Activated CD8-positive, alpha-beta memory T cell treated with anti-CD3 and anti-CD28 coated beads for 36 hours (primary cell): ENCODE measurements at regions not wholly inside any gene's neighbourhood (a gene's known extent, or its start where the extent isn't known, plus 50 kb on each side); places are given as distances from the start of the nearest gene placed in this dataset.

Source experiments
- CTCF ChIA-PET: fragments of 350-600 bp; sonication (Branson Sonifier 250); formaldehyde crosslinking; loops from one replicate; lab custom pipeline; 2021; ENCODE audit warnings: antibody characterized with exemption; lab: Charles Lee
- POLR2A ChIA-PET: fragments of 350-600 bp; sonication (Branson Sonifier 250); formaldehyde crosslinking; loops from one replicate; lab custom pipeline; 2021; ENCODE audit warnings: antibody characterized with exemption; lab: Charles Lee

DNA sequence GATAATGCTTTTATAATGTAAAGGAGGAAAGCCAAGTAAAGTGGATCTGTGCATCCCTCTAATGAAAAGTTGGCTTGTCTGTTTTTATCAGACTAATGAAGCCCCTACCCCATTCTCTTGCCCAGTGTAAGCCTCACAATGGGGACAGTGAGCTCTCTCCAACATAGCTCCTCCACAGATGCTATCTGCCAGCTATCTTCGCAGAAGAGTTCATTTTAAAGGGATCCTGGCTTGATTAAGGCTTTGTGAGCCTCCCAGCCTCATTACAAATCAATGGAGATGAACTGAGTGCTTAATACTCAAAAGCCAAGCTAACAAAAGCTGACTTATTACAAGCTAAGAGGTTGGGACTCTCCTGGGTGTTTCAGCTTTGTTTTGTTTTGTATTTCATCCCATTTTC lies 514.7 kb downstream of the NUF2 start:
- CTCF ChIA-PET = no interaction called here
- POLR2A ChIA-PET = no interaction called here

DNA sequence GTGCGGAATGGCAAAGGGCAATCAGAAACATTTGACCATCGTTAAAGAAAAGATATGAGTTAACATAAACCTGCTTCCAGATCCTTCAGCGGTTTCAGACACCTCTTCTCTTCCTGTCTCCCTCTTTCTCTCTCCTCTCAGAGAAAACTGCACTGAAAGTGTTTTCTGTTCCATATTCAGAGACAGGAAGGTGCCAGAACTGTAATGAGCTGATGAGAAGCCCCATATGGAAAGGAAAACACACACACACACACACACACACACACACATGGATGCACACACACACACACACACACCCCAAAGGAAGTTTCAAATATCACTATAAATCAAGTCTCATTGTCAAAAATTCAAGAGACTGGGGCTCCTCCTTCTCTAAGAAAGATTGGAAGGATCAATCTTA lies 515.5 kb downstream of the NUF2 start:
- POLR2A ChIA-PET = no interaction called here
- CTCF ChIA-PET = no interaction called here

DNA sequence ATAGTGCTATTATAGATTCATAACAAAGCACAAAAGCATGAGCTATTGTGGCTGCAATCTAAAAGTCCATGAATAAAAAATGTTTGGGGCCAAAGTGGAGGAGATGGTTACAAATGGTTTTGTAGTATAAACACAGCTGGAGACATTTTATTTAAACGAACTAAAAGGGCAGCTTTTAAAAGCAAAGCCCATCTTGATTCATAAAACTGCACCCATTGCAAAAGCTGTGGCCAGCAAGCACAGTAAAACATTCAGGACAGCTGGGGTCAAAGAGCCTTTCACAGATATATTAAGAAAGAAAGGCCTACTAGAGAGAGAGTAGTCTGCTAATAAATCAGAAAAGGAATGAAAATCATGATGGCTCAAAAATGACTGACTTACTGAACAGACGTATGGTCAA lies 520.8 kb downstream of the NUF2 start:
- ChIA-PET CTCF (no interaction called here), POLR2A (no interaction called here)

DNA sequence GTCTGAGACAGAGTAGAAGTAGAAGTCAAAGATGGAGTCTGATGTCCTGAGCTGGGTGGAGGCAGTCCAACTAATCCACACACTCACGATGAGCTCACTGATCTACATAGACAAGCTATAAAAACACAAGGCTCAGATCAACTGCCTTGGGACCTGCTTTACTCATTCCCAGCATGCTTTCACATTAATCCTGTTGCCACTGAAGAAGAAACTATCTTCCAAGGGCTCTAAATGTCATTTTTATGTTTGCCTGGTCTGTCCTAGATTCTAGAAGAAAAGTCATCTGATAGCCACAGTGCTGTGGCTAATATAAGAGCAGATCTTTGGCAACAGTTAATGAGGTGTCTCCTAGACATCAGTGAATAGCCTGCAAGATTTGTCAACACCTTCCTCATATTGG lies 522.7 kb downstream of the NUF2 start:
- ChIA-PET POLR2A (no interaction called here), CTCF (no interaction called here)

DNA sequence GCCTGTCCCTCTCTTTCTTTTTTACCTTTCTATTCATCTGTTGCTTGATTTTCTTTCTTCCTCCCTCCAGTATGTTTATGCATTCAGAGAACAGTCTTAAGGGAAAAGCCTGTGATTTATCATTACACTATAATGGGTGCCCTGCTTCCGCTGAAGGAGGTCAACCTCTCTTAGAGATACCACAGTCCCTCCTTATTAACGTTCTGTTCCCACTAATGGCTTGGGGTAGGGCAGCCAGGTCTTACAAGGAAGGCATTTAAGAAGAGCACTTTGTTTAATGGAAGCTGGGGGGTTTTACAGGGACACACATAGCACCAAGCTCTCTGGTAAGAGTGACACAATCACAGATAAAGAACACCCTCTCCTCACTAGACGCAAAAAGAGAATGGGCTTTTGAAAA lies 523.5 kb downstream of the NUF2 start:
- ChIA-PET CTCF (no interaction called here), POLR2A (no interaction called here)

DNA sequence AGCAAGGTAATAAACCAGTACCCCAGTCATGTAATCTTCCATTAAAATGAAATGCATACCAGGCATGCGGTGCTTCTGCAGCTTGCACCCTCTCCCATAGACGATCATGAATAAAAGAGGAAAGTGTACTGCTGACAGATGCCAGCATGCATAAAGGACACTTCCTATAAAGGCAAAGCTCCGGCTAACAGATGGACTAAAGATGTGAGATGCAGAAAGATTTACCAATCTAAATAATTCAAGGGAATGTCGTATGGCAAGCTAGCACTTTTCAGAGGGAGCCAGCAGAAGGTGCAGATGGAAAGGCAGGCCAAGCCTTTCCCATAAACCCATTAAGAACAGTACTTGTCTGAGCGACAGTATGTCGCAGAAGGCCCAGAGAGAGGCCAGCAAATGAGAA lies 542.0 kb downstream of the NUF2 start:
- POLR2A ChIA-PET = no interaction called here
- CTCF ChIA-PET = no interaction called here

DNA sequence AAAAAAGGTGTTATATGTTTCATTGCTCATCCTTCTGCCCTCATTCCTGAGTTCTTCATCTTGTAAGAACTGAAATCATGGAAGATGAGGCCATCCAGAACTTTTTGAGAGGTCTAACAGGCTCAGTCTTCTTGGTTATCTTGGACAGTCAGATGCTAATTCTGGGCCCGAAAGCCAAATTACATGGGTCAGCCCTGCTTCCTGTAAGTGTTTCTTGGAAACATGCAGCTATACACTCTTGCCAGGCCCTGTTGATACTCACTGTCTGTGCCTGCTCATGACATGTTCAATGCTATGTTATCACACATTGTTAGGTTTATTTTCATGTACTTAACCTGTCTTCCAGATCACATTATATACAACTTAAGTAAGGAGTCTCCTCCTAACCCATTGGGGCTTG lies 542.5 kb downstream of the NUF2 start:
- CTCF ChIA-PET = no interaction called here
- POLR2A ChIA-PET = no interaction called here

DNA sequence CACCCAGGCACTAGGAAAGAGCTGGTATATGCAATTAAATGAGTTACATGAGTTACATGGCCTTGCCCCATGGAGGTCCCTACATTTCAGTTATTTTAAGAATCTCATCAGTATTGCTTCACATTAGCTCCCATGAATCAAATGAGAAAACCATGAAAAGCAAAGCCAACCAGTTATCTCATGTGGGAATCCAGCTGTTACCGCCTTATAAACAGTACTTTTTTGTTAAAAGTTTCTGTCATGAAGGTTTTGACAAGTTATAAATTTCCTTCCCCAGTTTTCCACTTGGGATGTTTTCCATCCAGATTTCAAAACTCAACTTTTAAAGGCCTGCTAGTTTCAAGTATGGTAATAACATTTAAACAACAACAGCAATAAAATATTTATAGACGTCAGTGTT lies 544.8 kb downstream of the NUF2 start:
- CTCF ChIA-PET = no interaction called here
- POLR2A ChIA-PET = no interaction called here

DNA sequence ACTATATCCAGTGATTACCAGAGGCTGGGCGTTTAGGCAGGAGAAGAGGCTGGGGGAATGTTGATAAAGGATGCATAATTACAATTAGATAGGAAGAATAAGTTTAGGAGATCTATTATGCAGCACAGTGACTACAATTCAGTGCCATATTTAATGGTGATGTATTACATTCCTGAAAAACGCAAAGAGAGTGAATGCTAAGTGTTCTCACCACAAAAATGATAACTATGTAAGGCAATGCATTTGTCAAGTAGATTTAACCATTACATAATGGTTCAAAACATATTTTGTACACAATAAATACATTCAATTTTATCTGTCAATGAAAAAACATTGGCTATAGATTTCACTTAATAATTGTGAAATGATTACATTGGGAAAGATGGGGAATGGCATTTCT lies 548.9 kb downstream of the NUF2 start:
- ChIA-PET CTCF (no interaction called here), POLR2A (no interaction called here)

DNA sequence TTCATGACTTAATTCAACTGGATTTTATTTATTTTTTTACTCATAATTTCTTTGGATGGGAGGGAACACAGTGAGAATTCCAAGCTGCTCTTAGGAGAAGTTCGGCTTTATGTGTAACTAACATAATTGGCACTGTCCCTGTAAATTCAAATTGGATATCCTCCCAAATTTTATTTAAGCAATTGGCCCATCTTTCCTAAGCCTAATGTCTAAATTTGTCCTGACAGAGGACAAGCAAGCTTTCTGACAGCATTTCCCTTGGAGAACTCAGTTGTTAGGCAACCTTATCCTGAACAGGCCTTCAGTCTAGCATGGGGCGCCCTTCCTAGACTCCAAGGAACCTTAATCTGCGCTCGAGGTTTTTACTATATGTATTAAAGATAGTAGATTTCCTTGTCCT lies 550.3 kb downstream of the NUF2 start:
- ChIA-PET POLR2A (no interaction called here), CTCF (no interaction called here)

DNA sequence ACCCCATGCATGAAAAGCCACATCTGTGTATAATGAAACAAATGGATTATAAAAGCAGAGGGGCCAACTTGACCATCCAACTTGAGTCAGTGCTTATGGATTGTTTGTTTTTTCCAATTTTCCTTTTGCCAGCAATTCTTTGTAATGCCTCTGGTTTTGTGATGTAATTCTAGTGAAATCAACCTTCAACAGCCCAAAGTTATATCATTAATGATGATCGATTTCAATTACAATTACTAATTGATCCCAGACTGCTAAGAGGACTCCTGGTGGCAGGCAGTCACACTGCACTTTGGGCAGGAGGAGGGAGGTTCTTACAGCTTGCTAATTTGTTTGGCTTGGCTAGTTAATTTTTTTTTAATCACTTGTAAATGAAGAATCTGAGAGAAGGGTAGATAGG lies 552.3 kb downstream of the NUF2 start:
- POLR2A ChIA-PET = no interaction called here
- CTCF ChIA-PET = no interaction called here

DNA sequence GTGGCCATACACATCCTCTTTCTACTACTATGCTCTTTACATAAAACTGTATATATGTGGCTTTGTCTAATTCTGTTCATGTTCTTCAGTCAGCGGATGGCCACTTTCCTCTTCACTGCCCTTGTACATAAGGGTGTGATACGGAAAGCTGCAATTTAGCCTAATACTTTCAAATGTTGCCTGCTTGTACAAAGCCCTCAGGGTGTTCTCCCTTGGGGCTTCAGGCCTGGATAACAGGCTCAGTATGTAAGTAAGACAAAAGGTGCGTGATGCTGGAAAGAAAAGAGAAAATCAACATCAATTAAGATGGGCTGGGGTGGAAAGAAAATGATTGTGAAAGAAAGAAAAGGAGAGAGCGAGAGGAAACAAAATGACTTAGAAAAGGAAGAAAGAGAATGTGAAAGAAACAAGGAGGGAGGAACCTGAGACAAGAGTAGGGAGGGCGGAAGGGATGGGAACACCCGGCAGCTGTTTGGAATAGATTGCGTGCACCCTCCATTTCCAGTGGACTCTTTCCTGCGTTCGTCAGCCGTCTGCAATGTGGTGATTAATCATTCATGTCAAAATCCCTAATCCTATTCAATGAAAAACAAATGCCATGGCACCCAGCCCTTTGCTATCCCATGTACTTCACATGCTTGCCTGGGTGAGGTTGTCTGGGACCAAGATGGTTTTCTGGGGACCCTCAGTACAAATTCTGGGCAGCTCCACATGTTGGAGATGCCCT lies 553.6 kb downstream of the NUF2 start:
- POLR2A ChIA-PET = no interaction called here

DNA sequence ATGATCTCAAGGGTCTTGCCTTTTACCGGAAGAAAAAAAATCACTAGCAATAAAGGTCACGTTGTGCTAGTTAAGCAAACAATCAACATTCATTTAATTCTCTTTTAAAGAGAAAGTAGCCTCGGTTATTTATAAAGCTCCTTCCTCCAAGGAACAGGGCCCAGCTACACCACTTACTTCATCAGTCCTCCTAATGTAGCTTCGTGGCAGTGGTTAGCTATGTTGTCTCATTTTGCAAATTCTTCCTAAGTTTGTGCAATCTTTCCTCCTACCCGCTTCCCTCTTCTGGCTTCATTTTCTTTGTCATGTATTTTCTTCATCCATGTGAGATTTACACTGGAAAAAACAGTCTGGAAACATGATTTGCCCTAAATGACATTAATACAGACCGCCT lies 554.2 kb downstream of the NUF2 start:
- CTCF ChIA-PET = no interaction called here
- POLR2A ChIA-PET = no interaction called here

More for the DNA sequence above, 553.6 kb downstream of the NUF2 start:
- CTCF ChIA-PET = no interaction called here

DNA sequence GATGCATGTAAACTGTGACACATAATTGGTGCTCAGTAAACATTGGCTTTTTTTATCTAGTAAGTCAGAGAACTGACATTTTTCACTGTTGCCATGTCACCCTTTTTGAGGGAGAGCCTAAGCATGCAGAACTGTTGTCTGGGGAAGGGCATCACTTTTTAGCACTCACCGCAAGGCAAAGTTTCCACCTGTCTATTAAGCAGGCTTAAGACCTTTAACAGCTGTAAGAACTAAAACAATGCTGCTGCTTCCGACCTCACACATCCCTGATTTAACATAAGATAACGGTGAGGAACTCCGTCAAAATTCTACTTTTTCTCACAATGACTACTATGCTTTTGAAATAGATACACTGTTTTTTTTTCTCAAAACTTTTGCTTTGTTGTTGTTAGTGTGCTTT lies 554.8 kb downstream of the NUF2 start:
- CTCF ChIA-PET = no interaction called here
- POLR2A ChIA-PET = no interaction called here

DNA sequence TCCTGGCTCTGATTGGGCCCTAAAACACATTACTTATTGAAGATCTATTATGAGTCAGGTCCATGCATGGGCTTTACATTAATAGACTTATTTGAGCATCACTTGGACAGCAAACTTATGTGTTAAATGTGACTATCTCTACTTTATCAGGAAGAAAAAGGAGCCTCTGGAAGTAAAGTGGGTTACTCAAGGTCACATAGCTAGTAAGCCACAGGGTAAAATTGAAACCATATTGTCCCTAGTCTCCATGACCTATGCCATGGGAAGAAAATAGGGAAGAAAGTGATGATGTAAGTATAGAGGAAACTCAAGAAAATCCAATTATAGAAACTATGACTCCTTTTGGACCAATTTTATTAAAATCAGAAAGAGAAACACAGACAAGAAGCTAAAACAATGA lies 555.3 kb downstream of the NUF2 start:
- ChIA-PET CTCF (no interaction called here), POLR2A (no interaction called here)

DNA sequence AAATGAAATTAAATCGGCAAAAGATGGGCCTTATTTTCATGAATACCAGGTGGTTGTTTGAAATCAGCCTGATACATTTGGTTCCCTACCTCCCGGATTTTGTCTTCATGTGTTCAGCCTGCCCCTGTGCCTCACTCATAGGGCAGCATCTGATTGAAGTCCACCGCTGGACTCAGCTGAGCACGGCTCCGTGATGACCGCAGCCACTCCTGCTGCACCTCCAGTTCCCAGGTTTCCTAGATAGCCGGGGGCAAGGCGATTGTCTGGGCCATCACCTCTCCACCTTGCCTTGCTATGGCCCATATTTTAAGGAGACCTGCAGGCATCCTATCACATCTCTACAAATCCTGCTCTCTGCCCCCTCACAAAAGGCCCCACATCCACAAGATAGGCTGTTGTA lies 563.8 kb downstream of the NUF2 start:
- POLR2A ChIA-PET = no interaction called here

DNA sequence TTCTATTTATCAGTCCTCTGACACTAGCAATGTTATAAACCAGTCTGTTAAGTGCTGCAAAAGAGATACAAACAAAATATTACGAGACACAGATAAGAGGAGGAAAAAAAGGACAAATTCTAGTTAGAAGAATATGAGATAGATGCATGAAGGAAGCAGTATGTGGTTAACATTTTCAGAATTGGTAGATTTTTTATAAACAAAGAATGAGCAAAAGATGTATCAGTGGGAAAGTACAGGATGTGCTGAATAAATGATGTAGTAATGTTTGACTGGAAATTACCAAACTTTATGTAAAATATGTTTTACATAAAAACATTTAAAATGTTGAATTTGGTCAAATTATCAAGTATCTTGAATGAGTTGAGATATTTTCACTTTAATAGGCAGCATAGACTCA lies 574.2 kb downstream of the NUF2 start:
- CTCF ChIA-PET = no interaction called here
- POLR2A ChIA-PET = no interaction called here

More for the DNA sequence above, 563.8 kb downstream of the NUF2 start:
- CTCF ChIA-PET = no interaction called here

DNA sequence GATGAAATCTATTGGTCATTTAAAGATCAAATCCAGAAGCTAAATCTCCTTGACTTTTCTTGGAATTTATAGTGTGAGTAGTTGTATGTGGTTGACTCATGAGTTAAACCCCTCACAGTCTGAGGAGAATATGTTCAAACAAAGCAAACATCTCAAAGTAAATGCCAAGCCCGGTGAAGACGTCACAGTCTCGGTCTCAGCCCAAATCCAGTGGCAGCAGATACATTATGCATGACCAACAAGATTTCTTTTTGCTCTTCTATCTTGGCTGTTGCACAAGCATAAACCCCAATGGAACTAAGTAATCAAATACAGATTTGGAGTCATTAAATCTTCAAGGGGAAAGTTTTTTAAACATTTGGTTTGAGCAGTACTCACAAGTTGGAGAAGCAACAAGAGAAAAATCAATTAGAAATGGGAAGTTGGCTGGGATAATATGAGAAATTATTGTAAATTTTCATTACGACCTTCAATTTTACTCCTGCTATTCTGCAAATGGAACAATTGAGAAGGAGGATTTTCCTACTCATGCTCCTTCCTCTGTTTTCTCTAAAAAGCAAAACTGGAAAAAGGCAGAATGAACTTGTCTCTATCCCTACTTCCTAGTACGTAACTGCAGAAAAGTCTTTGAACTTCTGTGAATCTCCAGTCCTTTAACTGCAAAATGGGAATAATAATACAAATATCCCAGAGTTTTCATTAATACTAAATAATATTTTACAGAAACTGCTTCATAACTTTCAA lies 575.8 kb downstream of the NUF2 start:
- ChIA-PET POLR2A (no interaction called here), CTCF (no interaction called here)

DNA sequence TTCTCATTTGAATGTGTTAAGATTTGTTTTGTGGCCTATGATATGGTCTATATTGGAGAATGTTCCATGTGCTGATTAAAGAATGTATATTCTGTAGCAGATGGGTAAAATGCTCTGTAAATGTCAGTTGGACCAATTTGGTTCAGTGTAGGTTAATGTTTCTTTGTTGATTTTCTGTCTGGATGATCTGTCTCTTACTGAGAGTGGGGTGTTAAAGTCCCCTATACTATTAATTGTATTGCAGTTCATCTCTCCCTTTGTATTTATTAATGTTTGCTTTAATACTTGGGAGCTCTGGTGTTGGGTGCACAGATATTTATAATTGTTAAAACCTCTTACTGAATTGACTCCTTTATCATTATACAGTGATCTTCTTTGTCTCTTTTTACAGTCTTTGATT lies 584.5 kb downstream of the NUF2 start:
- ChIA-PET POLR2A (no interaction called here), CTCF (no interaction called here)

DNA sequence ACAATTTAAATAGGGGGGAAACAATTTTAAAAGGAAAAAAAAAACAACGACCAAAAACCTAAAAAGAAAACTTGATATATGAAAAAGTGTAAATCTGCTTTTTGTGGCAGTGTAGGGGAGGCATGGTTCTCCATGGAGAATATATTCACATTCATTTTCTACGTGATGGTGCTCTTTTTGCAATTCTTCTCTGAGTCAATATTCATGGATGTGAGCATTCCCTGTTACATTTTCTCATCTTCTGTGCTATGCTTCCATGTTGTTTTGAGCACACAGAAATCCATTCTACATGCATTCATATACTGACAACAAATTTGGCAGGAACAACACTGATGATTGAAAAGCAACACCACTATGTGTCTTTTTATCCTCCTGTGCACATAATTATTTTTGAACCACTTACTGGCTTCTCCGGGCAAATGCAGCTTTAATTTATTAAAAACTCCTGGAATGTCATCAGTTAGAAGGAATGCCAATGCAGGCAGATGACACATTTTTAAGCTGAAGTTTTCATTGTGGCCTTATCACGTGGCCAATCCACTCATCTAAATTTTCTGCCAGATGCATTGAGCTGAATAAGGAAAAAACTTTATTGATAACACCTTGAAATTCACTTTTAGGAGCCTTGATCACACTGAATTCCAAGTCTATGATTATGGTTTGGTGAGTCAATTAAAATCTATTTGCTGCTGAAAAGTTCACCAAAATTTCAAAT lies 590.6 kb downstream of the NUF2 start:
- POLR2A ChIA-PET = no interaction called here
- CTCF ChIA-PET = no interaction called here
